ENCODE measurements at regions not wholly inside any gene's neighbourhood (a gene's known extent, or its start where the extent isn't known, plus 50 kb on each side); places are given as distances from the start of the nearest gene placed in this dataset.

GRCh38 chr7:18408868-18409267 lies 86.7 kb upstream of the HDAC9 start:
- no peak for DNase-seq
- Histone ChIP-seq H3K27me3 (ENCODE audit: insufficient read depth, low read length) (no peaks in the 10 kb centered on the region), H3K18ac (ENCODE audit: low read length) (no peak overlapping the region), H2AK5ac (ENCODE audit: low read length) (no peak overlapping the region), H2BK5ac (ENCODE audit: low read depth, low read length, poor library complexity) (no peak overlapping the region), H3K79me2 (ENCODE audit: control insufficient read depth, insufficient read depth, low read length, poor library complexity) (no peaks in the 10 kb centered on the region), H3K23ac (ENCODE audit: low read length) (no peak overlapping the region), H2BK120ac (ENCODE audit: insufficient read depth, low read length, poor library complexity) (no peak overlapping the region), H3K4me1 (ENCODE audit: control insufficient read depth in 1 of 2, insufficient read depth in 2 of 2, low read length in 2 of 2) (no peaks in the 10 kb centered on the region), H3K4me2 (ENCODE audit: low read length) (no peak overlapping the region), H4K8ac (ENCODE audit: low read depth, low read length) (no peak overlapping the region), H3K27ac (ENCODE audit: low read depth, low read length) (no peak overlapping the region), H3K79me1 (ENCODE audit: low read length) (no peaks in the 10 kb centered on the region), H3K4ac (ENCODE audit: low read depth, low read length) (no peak overlapping the region), H3K4me3 (ENCODE audit: low read depth, low read length) (no peak overlapping the region), H4K91ac (ENCODE audit: low read depth, low read length) (no peak overlapping the region), H3K36me3 (ENCODE audit: control insufficient read depth in 1 of 2, insufficient read depth in 2 of 2, low read length in 2 of 2) (no peaks in the 10 kb centered on the region), H2BK12ac (ENCODE audit: low read length) (no peak overlapping the region), H4K12ac (ENCODE audit: low read depth, low read length) (no peak overlapping the region), H3K14ac (ENCODE audit: low read length) (no peak overlapping the region), H3K9ac (ENCODE audit: low read length) (no peak overlapping the region), H3K9me3 (ENCODE audit: insufficient read depth, low read depth, low read length) (no peaks in the 10 kb centered on the region), H2AFZ (ENCODE audit: insufficient read depth, low read length, poor library complexity) (no peak overlapping the region)
- no CpG with 5 or more reads among the region's 4 CpGs for WGBS (ENCODE audit: extremely low coverage, insufficient coverage, insufficient read length)

GRCh38 chr7:18413447-18413846 lies 82.1 kb upstream of the HDAC9 start:
- no CpG with 5 or more reads among the region's 1 CpG for WGBS (ENCODE audit: extremely low coverage, insufficient coverage, insufficient read length)
- no peak overlapping the region for H2AK5ac ChIP-seq (ENCODE audit: low read length)

GRCh38 chr7:18414885-18415284 lies 80.7 kb upstream of the HDAC9 start:
- Histone ChIP-seq H3K18ac (ENCODE audit: low read length) (no peak overlapping the region), H2BK5ac (ENCODE audit: low read depth, low read length, poor library complexity) (no peak overlapping the region), H3K9me3 (ENCODE audit: insufficient read depth, low read depth, low read length) (no peaks in the 10 kb centered on the region), H3K4ac (ENCODE audit: low read depth, low read length) (no peak overlapping the region), H2BK120ac (ENCODE audit: insufficient read depth, low read length, poor library complexity) (no peak overlapping the region), H3K4me1 (ENCODE audit: control insufficient read depth in 1 of 2, insufficient read depth in 2 of 2, low read length in 2 of 2) (no peaks in the 10 kb centered on the region), H3K23ac (ENCODE audit: low read length) (no peak overlapping the region), H3K4me3 (ENCODE audit: low read depth, low read length) (no peak overlapping the region), H3K79me1 (ENCODE audit: low read length) (no peaks in the 10 kb centered on the region), H2BK12ac (ENCODE audit: low read length) (no peak overlapping the region), H3K9ac (ENCODE audit: low read length) (no peak overlapping the region), H4K91ac (ENCODE audit: low read depth, low read length) (no peak overlapping the region), H2AFZ (ENCODE audit: insufficient read depth, low read length, poor library complexity) (no peak overlapping the region), H3K27ac (ENCODE audit: low read depth, low read length) (no peak overlapping the region), H4K12ac (ENCODE audit: low read depth, low read length) (no peak overlapping the region), H3K14ac (ENCODE audit: low read length) (no peak overlapping the region), H3K27me3 (ENCODE audit: insufficient read depth, low read length) (no peaks in the 10 kb centered on the region), H3K4me2 (ENCODE audit: low read length) (no peak overlapping the region), H4K8ac (ENCODE audit: low read depth, low read length) (no peak overlapping the region), H3K36me3 (ENCODE audit: control insufficient read depth in 1 of 2, insufficient read depth in 2 of 2, low read length in 2 of 2) (no peaks in the 10 kb centered on the region), H2AK5ac (ENCODE audit: low read length) (no peak overlapping the region), H3K79me2 (ENCODE audit: control insufficient read depth, insufficient read depth, low read length, poor library complexity) (no peaks in the 10 kb centered on the region)
- no CpG with 5 or more reads among the region's 7 CpGs for WGBS (ENCODE audit: extremely low coverage, insufficient coverage, insufficient read length)
- DNase-seq = no peak

More at GRCh38 chr7:18413447-18413846, 82.1 kb upstream of the HDAC9 start:
- Histone ChIP-seq H3K4me2 (ENCODE audit: low read length) (no peak overlapping the region), H4K12ac (ENCODE audit: low read depth, low read length) (no peak overlapping the region), H4K8ac (ENCODE audit: low read depth, low read length) (no peak overlapping the region), H2BK5ac (ENCODE audit: low read depth, low read length, poor library complexity) (no peak overlapping the region), H3K27ac (ENCODE audit: low read depth, low read length) (no peak overlapping the region), H3K4ac (ENCODE audit: low read depth, low read length) (no peak overlapping the region), H3K9me3 (ENCODE audit: insufficient read depth, low read depth, low read length) (no peaks in the 10 kb centered on the region), H2BK120ac (ENCODE audit: insufficient read depth, low read length, poor library complexity) (no peak overlapping the region), H3K79me1 (ENCODE audit: low read length) (no peaks in the 10 kb centered on the region), H2AFZ (ENCODE audit: insufficient read depth, low read length, poor library complexity) (no peak overlapping the region), H3K79me2 (ENCODE audit: control insufficient read depth, insufficient read depth, low read length, poor library complexity) (no peaks in the 10 kb centered on the region), H3K9ac (ENCODE audit: low read length) (no peak overlapping the region), H3K4me3 (ENCODE audit: low read depth, low read length) (no peak overlapping the region), H3K27me3 (ENCODE audit: insufficient read depth, low read length) (no peaks in the 10 kb centered on the region), H3K4me1 (ENCODE audit: control insufficient read depth in 1 of 2, insufficient read depth in 2 of 2, low read length in 2 of 2) (no peaks in the 10 kb centered on the region), H2BK12ac (ENCODE audit: low read length) (no peak overlapping the region), H3K14ac (ENCODE audit: low read length) (no peak overlapping the region), H3K36me3 (ENCODE audit: control insufficient read depth in 1 of 2, insufficient read depth in 2 of 2, low read length in 2 of 2) (no peaks in the 10 kb centered on the region), H3K18ac (ENCODE audit: low read length) (no peak overlapping the region), H4K91ac (ENCODE audit: low read depth, low read length) (no peak overlapping the region), H3K23ac (ENCODE audit: low read length) (no peak overlapping the region)
- no peak for DNase-seq

- H3K36me3 ChIP-seq (ENCODE audit: control insufficient read depth in 1 of 2, insufficient read depth in 2 of 2, low read length in 2 of 2) = no peaks in the 10 kb centered on the region
- WGBS (ENCODE audit: extremely low coverage, insufficient coverage, insufficient read length) = no CpG with 5 or more reads among the region's 3 CpGs
Measured at GRCh38 chr7:18416988-18417387, 78.6 kb upstream of the HDAC9 start.

More at GRCh38 chr7:18416988-18417387, 78.6 kb upstream of the HDAC9 start:
- Histone ChIP-seq H3K79me2 (ENCODE audit: control insufficient read depth, insufficient read depth, low read length, poor library complexity) (no peaks in the 10 kb centered on the region), H3K4me2 (ENCODE audit: low read length) (no peak overlapping the region), H3K4me3 (ENCODE audit: low read depth, low read length) (no peak overlapping the region), H2BK120ac (ENCODE audit: insufficient read depth, low read length, poor library complexity) (no peak overlapping the region), H3K27me3 (ENCODE audit: insufficient read depth, low read length) (no peaks in the 10 kb centered on the region), H3K9ac (ENCODE audit: low read length) (no peak overlapping the region), H4K91ac (ENCODE audit: low read depth, low read length) (no peak overlapping the region), H2AFZ (ENCODE audit: insufficient read depth, low read length, poor library complexity) (no peak overlapping the region), H3K4me1 (ENCODE audit: control insufficient read depth in 1 of 2, insufficient read depth in 2 of 2, low read length in 2 of 2) (no peaks in the 10 kb centered on the region), H4K12ac (ENCODE audit: low read depth, low read length) (no peak overlapping the region), H2BK12ac (ENCODE audit: low read length) (no peak overlapping the region), H2BK5ac (ENCODE audit: low read depth, low read length, poor library complexity) (no peak overlapping the region), H3K27ac (ENCODE audit: low read depth, low read length) (no peak overlapping the region), H4K8ac (ENCODE audit: low read depth, low read length) (no peak overlapping the region), H3K9me3 (ENCODE audit: insufficient read depth, low read depth, low read length) (no peaks in the 10 kb centered on the region), H3K79me1 (ENCODE audit: low read length) (no peaks in the 10 kb centered on the region), H3K18ac (ENCODE audit: low read length) (no peak overlapping the region), H2AK5ac (ENCODE audit: low read length) (no peak overlapping the region), H3K14ac (ENCODE audit: low read length) (no peak overlapping the region), H3K4ac (ENCODE audit: low read depth, low read length) (no peak overlapping the region), H3K23ac (ENCODE audit: low read length) (no peak overlapping the region)
- DNase-seq = no peak

Data from trophoblast cell (in vitro differentiated cells and primary cell).